Neural progenitor cell (in vitro differentiated cells): ENCODE measurements at regions not wholly inside any gene's neighbourhood (a gene's known extent, or its start where the extent isn't known, plus 50 kb on each side); places are given as distances from the start of the nearest gene placed in this dataset.

Experiments
- CTCF ChIP-seq: fragments of 200-600 bp; sonication (generic); IDR thresholded peaks from 2 replicates; pipeline ENCODE4 v1.5.1; 2017; ENCODE audit warnings: antibody characterized with exemption, mild to moderate bottlenecking
- EZH2 ChIP-seq: fragments of 200-600 bp; sonication (generic); IDR thresholded peaks from 2 replicates; pipeline ENCODE4 v1.6.1; 2017; ENCODE audit warnings: antibody characterized with exemption, mild to moderate bottlenecking, moderate library complexity
- EZH2phosphoT487 ChIP-seq: fragments of 200-600 bp; sonication (generic); IDR thresholded peaks from 2 replicates; pipeline ENCODE4 v1.6.1; 2017; ENCODE audit warnings: antibody characterized with exemption

DNA sequence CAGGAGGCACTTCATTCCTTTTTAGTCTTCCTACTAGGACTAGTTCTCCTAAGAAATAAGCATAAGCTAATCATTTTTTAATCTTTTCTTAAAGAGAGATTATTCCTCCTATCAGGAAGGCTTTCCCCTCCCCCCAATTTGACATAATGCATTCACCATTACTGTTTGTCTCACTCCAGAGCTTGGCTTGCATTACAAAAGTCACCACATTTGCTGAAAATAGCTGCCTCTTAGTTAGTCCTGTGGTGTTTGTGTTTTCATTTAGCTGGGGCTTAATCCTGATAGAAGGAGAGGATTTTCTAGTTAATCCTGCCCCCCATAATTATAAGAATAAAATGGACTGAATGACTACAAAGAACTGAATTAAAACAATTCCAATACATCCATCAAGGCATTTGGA, 307.1 kb upstream of the RRP15 start:
- no peak for TF ChIP-seq CTCF
- no peak for TF ChIP-seq EZH2phosphoT487
- no peak for TF ChIP-seq EZH2
